HG02798 (cell line): ENCODE measurements at regions not wholly inside any gene's neighbourhood (a gene's known extent, or its start where the extent isn't known, plus 50 kb on each side); places are given as distances from the start of the nearest gene placed in this dataset.
"Not testable (repeated sequence)": the region's sequence is repeated elsewhere in the genome, so short reads cannot be mapped to it uniquely, and the experiment has no call there.

Source experiments
- ATAC-seq: cut with Tn5 transposase; IDR thresholded peaks from one replicate; pipeline ENCODE4 v1.9.1; 2021; ENCODE audit warnings: mild to moderate bottlenecking; ENCODE audit not compliant: unreplicated experiment, poor library complexity

GRCh38 chr9:129440435-129441186 lies 180.3 kb downstream of the C9orf50 start:
- ATAC-seq, result no peak

DNA sequence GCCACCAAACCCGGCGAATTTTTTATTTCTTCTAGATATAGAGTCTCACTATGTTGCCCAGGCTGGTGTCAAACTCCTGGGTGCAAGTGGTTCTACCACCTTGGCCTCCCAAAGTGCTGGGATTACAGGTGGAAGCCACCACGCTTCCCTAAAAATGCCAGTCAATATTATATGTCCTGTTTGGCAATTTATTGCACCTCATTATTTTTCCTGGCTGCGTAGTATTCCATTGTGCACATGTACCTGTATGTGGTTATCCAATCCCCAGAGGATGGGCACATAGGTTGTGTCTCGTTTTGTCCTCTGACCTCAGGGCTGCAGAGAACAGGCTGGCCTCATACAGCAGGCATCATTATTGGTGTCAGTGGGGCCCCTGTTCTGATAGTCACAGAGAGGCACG lies 181.7 kb downstream of the C9orf50 start:
- no peak for ATAC-seq

- ATAC-seq, result no peak
Measured at GRCh38 chr9:129437626-129438323, 183.1 kb downstream of the C9orf50 start.

DNA sequence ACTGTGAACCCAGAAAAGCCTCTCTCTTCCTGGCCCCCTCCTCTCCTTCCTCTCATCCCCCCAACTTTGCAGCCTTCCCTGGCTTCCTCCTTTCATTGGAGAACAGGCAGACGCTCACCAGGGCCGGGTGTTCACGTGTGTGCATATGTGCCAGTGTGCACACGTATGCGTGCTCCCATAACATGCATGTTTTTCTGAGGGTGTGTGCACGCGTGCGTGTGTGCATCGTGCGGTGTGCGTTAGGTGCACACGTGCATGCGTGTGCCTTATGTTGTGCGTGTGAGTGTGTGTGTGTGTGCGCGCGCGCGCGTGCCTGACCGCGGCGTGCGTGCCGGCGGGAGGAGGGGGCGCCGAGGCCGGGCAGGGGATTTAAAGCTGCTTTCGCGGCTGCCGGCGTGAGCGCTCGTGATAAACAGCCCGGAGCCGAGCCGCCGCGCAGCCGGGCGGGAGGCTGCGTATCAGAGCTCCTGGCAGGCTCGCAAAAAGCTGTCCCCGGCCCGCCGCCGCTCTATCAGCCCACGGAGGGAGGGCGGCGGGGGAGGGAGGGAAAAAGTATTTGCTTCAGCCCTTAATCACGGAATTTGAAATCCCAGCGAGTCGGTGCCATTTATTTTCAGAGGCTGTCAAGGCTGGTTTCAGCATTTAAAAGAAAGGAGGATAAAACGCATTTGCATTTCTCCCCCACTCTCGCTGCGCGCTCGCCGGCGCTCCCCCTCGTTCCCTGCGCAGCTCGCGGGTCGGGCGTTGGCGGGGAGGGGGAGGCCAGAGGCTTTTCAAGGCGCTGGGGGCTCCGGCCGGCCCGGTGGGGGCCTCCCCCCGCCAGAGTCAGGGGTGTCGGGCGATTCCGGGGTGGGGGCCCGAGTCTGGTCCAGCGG lies 183.9 kb downstream of the C9orf50 start:
- no peak for ATAC-seq

GRCh38 chr9:129435988-129436717 lies 184.7 kb downstream of the C9orf50 start:
- no peak for ATAC-seq

DNA sequence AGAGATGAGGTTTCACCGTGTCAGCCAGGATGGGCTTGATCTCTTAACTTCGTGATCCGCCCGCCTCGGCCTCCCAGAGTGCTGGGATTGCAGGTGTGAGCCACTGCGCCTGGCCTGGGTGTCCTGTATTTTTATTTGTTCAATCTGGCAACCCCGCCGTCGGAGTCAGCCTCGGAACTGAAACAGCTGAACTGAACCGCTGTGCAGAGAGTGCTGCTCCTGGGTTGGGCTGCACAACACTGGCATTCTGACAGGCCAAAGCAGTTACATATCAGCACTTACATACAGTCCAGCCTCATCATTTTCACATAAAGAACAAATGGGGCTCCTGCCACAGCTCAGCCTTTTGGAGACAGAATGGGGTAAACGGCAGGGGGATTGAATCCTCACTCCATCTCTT lies 185.6 kb downstream of the C9orf50 start:
- no peak for ATAC-seq

- ATAC-seq, result no peak
Measured at GRCh38 chr9:129434187-129434586, 186.7 kb downstream of the C9orf50 start.

DNA sequence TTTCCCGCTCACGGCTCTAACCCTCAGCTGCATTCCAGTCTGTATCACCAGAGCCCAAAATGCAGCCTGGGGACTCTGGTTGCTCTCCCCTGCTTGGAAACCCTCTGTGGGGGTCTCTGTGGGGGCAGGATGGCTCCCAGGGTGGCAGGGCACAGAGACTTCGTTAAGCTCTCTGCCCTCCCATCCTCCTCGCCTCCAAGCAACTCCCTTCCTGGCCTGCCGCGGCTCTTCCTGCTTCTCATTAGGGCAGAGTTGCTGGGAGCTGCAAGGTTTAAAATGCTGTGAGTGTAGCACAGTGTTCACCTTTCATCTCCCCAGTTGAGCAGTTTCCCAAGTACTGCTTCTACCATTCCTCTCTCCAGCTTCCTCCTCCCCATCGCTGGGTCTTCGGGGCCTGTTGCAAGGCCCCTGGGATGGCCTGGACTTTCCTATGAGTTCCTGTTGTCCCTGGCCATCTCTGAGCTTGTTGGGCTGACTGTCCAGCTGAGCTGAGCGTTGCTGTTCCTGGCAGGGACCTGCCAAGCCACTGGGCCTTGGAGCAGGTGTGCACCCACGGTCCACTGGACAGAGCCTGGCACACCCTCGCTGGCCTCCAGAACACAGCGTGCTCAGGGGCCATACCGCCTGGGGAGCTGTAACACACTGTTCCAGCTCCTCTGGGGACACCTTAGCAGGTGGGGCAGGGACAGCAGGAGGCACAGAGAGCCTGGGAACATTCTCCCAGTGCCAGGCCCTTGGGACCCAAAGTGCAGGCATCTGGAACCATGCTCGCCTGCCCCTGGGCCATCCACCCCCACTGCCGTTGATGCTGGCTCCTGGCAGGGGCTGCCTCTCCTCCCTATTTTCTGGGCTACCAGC lies 188.4 kb downstream of the C9orf50 start:
- ATAC-seq, result no peak

DNA sequence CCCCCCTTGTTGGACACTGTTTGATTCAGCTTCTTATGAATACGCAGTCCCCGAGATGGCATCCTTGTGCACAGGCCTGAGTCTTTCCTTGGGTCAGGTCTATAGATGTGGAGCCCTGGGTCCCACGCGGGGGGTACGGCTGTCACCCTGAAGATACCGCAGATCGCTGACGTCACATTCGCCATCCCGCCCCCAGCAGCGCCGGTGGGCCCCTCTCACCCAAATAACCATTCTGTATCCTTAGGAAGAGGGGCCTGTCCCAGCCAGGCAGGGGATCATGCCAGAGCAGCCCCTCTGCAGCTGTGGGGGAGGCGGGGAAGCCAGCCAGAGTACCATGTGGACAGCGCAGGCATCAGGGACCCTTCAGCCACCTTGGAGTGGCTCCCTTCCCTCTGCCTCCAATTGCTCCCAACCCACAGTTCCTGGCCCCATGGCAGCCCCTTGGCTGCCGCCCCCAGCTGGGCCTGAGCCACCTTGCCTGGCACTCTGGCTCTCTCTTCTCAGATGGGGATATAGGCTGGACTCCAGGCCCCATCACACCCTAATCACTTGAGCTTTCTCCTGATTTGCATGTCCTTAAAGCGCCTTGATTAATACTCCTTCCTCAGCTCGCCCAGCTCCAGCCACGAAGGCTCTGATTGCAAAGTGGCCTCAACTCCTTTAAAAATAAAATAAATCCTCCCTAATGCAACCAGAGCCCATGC lies 189.8 kb downstream of the C9orf50 start:
- no peak for ATAC-seq

- no peak for ATAC-seq
Measured at GRCh38 chr9:129428864-129429577, 191.9 kb downstream of the C9orf50 start.

DNA sequence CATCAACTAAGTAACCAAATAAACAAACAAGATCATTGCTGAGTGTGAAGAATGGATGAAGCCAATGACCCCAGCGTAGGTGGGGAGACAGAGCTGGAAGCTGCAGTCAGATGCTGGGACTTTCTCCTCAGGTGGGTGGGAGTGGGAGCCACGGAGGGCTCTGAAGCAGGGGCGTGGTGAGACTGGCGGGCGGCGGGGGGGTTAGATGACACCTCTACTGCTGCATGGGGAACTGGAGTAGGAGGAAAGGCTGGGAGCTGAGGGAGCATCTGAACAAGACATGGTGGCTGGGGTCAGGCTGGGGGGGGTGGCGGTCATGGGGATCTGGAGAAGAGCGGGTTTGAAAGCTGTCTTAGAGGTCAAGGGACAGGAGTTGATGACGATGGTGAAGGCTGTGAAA lies 193.8 kb downstream of the C9orf50 start:
- ATAC-seq, result no peak

- ATAC-seq, result not testable (repeated sequence)
Measured at GRCh38 chr9:129423755-129424154, 197.1 kb downstream of the C9orf50 start.

- ATAC-seq, result no peak
Measured at GRCh38 chr9:129423216-129423615, 197.7 kb downstream of the C9orf50 start.

GRCh38 chr9:129422843-129423192 lies 198.1 kb downstream of the C9orf50 start:
- no peak for ATAC-seq

DNA sequence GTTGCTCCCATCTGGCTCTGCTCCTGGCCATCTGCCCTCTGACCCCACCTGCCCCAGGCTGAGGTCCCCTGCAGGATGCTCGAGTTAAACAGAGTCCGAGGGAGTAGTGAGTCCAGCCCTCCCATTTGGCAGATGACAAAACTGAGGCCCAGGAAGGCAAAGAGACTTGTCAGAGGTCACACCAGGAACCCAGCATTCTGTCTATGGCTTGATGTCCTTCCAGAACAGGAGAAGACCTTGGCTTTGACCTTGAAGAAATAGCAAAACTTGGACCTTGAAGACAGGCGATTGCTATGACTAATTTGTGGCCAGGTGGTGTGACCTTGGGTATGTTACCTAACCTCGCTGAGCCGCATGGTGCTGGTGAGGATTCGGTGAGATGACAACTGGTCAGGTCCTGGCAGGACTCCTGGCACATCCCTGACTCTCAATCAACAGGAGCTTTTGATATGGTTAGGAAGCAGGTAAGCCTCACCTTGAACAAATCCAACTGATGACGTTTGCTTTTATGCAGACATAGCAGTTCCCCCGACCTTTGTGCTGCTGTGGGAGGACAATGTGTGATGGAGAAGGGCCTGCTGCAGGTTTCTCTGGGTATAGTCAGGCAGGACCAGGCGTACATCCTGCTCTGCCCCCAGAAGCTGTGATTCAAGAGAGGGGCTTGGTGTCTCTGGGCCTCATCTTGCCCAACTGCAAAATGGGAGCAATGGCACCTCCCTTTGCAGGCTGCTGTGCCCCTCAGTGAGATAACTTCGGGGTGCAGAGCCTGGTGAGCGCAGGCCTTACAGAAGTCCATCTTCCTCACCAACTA lies 198.7 kb downstream of the C9orf50 start:
- no peak for ATAC-seq

GRCh38 chr9:129421371-129421770 lies 199.5 kb downstream of the C9orf50 start:
- ATAC-seq, result no peak

GRCh38 chr9:129420721-129421120 lies 200.2 kb downstream of the C9orf50 start:
- no peak for ATAC-seq
